ENCODE measurements at regions not wholly inside any gene's neighbourhood (a gene's known extent, or its start where the extent isn't known, plus 50 kb on each side); places are given as distances from the start of the nearest gene placed in this dataset.

DNA sequence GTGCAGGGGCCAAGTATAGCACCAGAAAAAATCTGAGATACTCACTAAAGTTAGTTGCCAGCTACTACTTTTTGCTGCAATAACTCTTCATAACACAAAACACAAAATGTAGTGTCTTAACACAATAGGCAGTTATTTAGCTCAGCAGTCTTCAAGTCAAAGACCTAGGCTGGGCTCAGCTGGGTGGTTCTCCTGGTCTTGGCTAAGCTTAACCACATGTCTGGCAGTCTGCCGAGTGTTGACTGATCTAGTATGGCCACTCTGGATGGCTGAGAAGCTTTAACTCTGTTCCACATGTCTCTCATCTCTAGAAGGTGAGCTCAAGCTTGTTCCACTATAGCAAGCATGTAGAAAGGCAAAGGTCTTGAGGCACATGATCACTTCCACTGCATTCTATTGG is 451.6 kb downstream of the SOX11 start:
- TF ChIP-seq, protein P1, sequence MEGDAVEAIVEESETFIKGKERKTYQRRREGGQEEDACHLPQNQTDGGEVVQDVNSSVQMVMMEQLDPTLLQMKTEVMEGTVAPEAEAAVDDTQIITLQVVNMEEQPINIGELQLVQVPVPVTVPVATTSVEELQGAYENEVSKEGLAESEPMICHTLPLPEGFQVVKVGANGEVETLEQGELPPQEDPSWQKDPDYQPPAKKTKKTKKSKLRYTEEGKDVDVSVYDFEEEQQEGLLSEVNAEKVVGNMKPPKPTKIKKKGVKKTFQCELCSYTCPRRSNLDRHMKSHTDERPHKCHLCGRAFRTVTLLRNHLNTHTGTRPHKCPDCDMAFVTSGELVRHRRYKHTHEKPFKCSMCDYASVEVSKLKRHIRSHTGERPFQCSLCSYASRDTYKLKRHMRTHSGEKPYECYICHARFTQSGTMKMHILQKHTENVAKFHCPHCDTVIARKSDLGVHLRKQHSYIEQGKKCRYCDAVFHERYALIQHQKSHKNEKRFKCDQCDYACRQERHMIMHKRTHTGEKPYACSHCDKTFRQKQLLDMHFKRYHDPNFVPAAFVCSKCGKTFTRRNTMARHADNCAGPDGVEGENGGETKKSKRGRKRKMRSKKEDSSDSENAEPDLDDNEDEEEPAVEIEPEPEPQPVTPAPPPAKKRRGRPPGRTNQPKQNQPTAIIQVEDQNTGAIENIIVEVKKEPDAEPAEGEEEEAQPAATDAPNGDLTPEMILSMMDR (IDR thresholded peaks at IDR 0.05 in 8 of 11, conservative IDR thresholded peaks at IDR 0.05 in 3 of 11): no peak
- TF ChIP-seq POLR2AphosphoS5 (IDR thresholded peaks at IDR 0.05) (no peak), POLR2A (IDR thresholded peaks at IDR 0.05) (no peak)

Measured in spleen (tissue), 7 donors.